ENCODE measurements at regions not wholly inside any gene's neighbourhood (a gene's known extent, or its start where the extent isn't known, plus 50 kb on each side); places are given as distances from the start of the nearest gene placed in this dataset.

DNA sequence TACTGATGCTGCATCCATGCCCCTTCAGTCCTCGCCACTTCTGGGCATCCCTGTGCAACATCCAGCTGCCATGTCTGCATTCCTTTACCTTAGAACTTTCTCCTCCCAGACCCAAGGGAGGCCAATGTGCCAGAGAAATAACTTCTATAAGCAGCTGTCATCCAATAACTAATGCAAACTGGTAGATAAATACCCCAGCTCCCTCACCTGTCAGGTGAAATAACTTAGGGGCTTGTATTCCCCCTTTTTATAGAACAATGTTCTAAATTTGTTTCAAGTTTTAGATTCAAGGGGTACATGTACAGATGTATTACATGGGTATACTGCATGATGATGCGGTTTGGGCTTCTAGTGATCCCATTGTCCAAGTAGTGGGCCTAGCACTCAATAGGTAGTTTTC is 880.1 kb downstream of the UQCRFS1 start:
- no peaks in the 10 kb centered on the region for H3K36me3 Mint-ChIP-seq
- CTCF ChIA-PET, result no interaction called here

DNA sequence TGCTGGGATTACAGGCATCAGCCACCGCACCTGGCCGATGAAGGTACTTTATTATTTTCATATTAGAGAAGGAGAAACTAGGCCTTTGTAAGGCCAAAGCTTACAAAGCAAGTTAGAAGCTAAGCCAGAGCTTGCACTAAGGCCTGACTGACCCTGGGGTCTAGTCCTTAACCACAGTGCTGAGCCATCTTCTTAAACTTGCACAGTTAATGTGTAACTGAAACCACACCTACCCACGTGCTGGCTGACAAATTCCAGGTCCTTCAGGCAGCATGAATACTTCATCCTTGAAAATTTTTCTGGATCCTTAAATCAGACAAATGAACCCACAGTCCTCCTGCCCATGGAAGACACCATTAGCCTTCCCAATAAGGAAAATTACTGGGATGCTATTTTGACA is 880.6 kb downstream of the UQCRFS1 start:
- Mint-ChIP-seq H3K27ac (no peak overlapping the region), H3K9me3 (peaks cover 16% of the 10 kb centered on the region), H3K4me1 (no peaks in the 10 kb centered on the region)

More for the DNA sequence above, 880.1 kb downstream of the UQCRFS1 start:
- no peaks in the 10 kb centered on the region for H3K27me3 Mint-ChIP-seq
- DNase-seq, result no peak
- H3K9me3 Mint-ChIP-seq, result peaks cover 22% of the 10 kb centered on the region
- no peaks in the 10 kb centered on the region for H3K4me1 Mint-ChIP-seq
- H3K27ac Mint-ChIP-seq, result no peak overlapping the region
- H3K4me3 Mint-ChIP-seq, result no peak overlapping the region

DNA sequence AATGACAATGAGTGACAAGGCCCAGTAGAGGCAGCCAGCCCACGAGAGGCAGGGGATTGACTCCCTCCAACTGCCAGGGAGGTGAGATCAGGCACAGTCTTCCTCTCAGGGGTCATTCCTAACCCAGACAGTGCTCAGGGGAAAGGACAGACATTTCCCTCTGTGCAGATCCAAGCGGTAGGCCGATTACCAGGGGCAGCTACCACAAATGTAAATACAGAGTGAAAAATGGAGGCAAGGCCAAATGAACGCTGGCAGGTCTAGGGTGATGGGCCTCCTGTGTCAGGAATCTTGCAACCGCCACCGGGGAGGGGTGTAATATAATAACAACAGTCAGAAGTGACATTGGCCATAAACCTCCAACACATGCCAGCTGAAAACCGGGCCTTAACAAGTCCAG is 881.4 kb downstream of the UQCRFS1 start:
- CTCF ChIA-PET, result no interaction called here
- Mint-ChIP-seq H3K4me1 (no peaks in the 10 kb centered on the region), H3K27ac (no peak overlapping the region), H3K27me3 (no peaks in the 10 kb centered on the region), H3K9me3 (peaks cover 14% of the 10 kb centered on the region), H3K4me3 (no peak overlapping the region), H3K36me3 (no peaks in the 10 kb centered on the region)
- DNase-seq, result no peak

More for the DNA sequence above, 880.6 kb downstream of the UQCRFS1 start:
- Mint-ChIP-seq H3K4me3 (no peak overlapping the region), H3K27me3 (no peaks in the 10 kb centered on the region), H3K36me3 (no peaks in the 10 kb centered on the region)
- CTCF ChIA-PET, result no interaction called here
- no peak for DNase-seq

DNA sequence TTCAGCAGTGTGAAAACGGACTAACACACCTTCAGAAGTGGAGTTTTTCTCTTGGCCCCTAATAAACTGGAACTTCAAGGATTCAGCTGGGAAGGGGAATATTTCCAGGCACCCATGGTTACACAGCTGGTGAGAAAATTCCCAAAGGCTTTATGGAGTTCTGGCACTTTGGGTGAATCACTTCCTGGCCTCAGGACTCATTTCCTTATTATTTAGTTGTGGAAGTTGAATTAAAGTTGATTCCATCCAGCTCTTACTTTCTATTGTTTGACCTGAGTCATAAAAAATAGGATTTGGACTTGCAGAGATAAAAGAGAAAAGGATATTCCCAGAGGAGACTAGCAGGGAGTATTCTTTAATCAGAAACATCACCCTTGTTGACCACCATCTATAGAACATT is 882.1 kb downstream of the UQCRFS1 start:
- no peaks in the 10 kb centered on the region for H3K4me1 Mint-ChIP-seq
- DNase-seq, result no peak
- no peak overlapping the region for H3K27ac Mint-ChIP-seq
- peaks cover 10% of the 10 kb centered on the region for H3K9me3 Mint-ChIP-seq
- H3K36me3 Mint-ChIP-seq, result no peaks in the 10 kb centered on the region
- CTCF ChIA-PET, result no interaction called here
- H3K4me3 Mint-ChIP-seq, result no peak overlapping the region
- H3K27me3 Mint-ChIP-seq, result no peaks in the 10 kb centered on the region

DNA sequence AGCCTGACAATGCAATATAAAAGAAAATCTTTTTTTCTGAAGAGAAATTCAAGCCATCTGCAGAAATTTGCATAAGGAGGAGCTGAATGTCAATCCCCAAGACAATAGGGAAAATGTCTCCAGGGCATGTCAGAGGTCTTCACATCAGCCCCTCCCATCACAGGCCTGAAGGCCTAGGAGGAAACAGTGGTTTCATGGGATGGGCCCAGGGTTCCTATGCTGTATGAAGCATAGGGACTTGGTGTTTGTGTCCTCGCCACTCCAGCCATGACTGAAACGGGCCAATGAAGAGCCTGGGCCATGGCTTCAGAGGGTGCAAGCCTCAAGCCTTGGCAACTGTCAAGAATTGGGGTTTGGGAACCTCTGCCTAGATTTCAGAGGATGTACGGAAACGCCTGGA is 883.5 kb downstream of the UQCRFS1 start:
- no peak for DNase-seq
- no peaks in the 10 kb centered on the region for H3K27me3 Mint-ChIP-seq
- H3K36me3 Mint-ChIP-seq, result no peaks in the 10 kb centered on the region
- no peak overlapping the region for H3K27ac Mint-ChIP-seq
- H3K9me3 Mint-ChIP-seq, result peaks cover 10% of the 10 kb centered on the region
- CTCF ChIA-PET, result no interaction called here
- no peak overlapping the region for H3K4me3 Mint-ChIP-seq
- H3K4me1 Mint-ChIP-seq, result no peaks in the 10 kb centered on the region

DNA sequence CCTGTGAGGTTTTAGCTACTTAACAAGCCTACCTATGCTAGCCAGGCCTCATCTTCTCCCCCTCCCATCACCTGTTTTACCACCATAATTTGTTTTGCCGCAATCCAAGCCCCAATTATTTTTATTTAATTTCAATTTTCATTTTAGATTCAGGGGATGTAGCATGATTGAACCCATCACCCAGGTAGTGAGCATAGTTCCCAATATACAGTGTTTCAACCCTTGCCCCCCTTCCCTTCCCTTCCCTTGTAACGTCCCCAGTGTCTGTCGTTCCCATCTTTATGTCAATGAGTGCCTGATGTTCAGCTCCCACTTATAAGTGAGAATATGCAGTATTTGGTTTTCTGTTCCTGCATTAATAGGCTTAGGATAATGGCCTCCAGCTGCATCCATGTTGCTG is 885.0 kb downstream of the UQCRFS1 start:
- Mint-ChIP-seq H3K27ac (no peak overlapping the region), H3K4me3 (no peak overlapping the region), H3K4me1 (no peaks in the 10 kb centered on the region), H3K9me3 (peaks cover 6% of the 10 kb centered on the region), H3K36me3 (no peaks in the 10 kb centered on the region), H3K27me3 (no peaks in the 10 kb centered on the region)
- DNase-seq, result no peak
- CTCF ChIA-PET, result interaction anchor here (0.7 kb wide), 1 partner anchor 10 kb away, joined by 3 read pairs; no protein-coding TSS in a partner anchor

DNA sequence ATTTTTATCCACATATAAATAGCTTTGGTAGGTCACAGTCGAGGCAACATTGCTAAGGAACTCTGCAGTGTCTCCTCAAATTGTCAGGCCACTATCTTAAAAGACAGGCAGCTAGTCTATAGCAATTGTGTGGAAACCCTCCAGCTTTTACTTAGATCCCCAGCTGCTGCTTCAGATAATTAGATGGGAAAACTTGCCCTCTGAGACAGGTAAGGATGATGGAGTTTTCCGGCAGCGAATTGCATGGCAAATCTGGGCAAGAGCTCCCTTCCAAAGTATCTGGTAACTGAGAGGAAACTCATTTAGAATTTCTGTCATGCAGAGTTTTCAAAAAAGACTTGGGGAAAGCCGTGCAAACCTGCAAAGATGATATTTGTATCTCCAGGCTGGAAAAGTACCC is 886.2 kb downstream of the UQCRFS1 start:
- H3K27ac Mint-ChIP-seq, result no peak overlapping the region
- no peaks in the 10 kb centered on the region for H3K4me1 Mint-ChIP-seq
- H3K9me3 Mint-ChIP-seq, result peaks cover 6% of the 10 kb centered on the region
- H3K27me3 Mint-ChIP-seq, result no peaks in the 10 kb centered on the region
- no peak for DNase-seq
- H3K4me3 Mint-ChIP-seq, result no peak overlapping the region
- CTCF ChIA-PET, result interaction anchor here (1.0 to 1.3 kb wide), 2 partner anchors 20 to 360 kb away, joined by 3 to 5 read pairs; no protein-coding TSS in a partner anchor
- H3K36me3 Mint-ChIP-seq, result no peaks in the 10 kb centered on the region

DNA sequence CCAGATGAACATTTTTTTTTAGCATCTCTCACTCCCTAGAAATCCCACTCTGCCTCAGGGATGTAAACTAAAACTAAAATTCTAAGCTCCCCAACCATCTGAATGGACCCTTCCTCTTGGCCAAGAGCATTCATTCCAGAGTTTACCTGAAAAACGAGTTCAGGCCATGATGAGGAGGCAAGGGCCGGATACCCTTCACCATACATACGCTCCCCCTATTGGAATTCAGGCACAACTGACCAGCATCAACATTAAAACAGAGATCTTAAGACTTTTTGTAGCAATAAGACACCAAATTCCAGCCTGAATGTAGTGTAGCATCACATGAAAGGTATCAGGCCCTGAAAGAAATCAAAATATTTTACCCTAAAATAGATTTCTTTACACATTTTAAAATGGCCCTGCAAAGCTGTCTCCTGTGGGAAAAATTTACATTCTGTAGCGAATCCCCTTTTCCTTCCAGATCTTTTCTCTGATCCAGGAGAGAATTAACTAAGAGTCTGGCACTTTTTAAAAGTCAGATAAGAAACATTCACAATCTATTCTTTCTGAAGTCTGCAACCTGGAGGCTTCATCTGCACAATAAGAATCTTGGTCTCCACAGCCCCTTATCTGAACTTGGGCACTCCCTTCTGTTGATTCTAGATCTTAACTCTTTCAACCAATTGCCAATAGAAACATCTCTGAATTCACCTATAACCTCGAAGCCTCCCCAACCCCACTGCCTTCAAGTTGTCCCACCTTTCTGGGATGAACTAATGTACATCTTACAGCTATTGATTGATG is 888.5 kb downstream of the UQCRFS1 start:
- no peaks in the 10 kb centered on the region for H3K36me3 Mint-ChIP-seq
- H3K9me3 Mint-ChIP-seq, result peaks cover 6% of the 10 kb centered on the region
- CTCF ChIA-PET, result interaction anchor here (0.6 kb wide), 1 partner anchor 392 kb away, joined by 4 read pairs; no protein-coding TSS in a partner anchor
- DNase-seq, result no peak
- H3K4me3 Mint-ChIP-seq, result no peak overlapping the region
- H3K27ac Mint-ChIP-seq, result no peak overlapping the region
- H3K27me3 Mint-ChIP-seq, result no peaks in the 10 kb centered on the region
- no peaks in the 10 kb centered on the region for H3K4me1 Mint-ChIP-seq

DNA sequence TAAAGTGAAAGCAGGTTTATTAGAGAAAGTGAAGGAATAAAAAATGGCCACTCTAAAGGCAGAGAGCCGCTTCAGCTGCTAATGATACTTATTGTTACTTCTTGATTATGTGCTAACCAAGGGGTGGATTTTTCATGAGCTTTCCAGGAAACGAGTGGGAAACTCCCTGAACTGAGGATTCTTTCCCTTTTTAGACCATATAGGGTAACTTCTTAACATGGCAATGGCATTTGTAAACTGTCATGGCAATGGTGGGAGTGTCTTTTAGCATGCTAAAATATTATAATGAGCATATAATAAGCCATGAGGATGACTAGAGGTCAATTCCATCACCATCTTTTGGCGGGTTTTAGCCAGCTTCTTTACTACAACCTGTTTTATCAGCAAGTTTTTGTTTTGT is 890.0 kb downstream of the UQCRFS1 start:
- H3K9me3 Mint-ChIP-seq, result no peaks in the 10 kb centered on the region
- H3K27me3 Mint-ChIP-seq, result no peaks in the 10 kb centered on the region
- no peaks in the 10 kb centered on the region for H3K4me1 Mint-ChIP-seq
- CTCF ChIA-PET, result no interaction called here
- H3K36me3 Mint-ChIP-seq, result no peaks in the 10 kb centered on the region
- DNase-seq, result no peak
- no peak overlapping the region for H3K27ac Mint-ChIP-seq
- H3K4me3 Mint-ChIP-seq, result no peak overlapping the region

DNA sequence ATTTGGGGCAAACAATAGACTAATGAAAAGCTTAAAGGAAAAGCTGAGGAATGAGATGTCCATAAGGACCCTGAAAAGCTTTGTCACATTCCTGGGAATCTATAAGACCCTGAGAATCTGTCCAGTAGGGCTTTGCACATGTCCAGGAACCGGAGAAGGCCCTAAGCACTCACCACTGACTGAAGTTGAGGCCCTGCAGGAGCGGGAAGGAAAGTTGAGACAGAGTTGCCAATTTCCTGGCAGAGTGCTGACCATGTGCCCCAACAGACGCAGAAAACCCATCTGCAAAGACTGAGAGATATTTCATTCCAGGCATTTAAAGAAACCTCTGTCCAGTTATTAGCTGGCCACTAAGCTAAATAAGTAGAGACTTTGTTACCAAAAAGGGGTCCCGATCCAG is 890.5 kb downstream of the UQCRFS1 start:
- no peaks in the 10 kb centered on the region for H3K36me3 Mint-ChIP-seq
- CTCF ChIA-PET, result no interaction called here
- no peaks in the 10 kb centered on the region for H3K4me1 Mint-ChIP-seq
- no peaks in the 10 kb centered on the region for H3K27me3 Mint-ChIP-seq
- no peak overlapping the region for H3K27ac Mint-ChIP-seq
- no peak overlapping the region for H3K4me3 Mint-ChIP-seq
- no peaks in the 10 kb centered on the region for H3K9me3 Mint-ChIP-seq
- DNase-seq, result no peak

DNA sequence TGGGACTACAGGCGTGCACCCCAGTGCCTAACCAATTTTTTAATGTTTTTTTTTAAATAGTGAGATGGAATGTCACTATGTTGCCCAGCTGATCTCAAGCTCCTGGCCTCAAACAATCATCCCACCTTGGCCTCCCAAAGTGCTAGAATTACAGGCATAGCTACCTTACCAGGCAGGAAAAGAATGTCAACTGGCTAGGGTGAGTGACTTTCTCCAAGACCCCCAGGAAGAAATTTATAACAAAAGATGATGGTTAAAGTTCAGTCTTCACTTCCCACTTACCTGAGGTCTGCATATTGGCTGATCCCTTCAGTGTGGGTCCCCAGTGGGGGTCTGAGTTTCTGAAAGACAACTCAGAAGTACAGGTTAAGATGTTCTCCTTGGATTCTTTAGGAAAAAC is 893.0 kb downstream of the UQCRFS1 start:
- H3K36me3 Mint-ChIP-seq, result no peaks in the 10 kb centered on the region
- CTCF ChIA-PET, result no interaction called here
- no peaks in the 10 kb centered on the region for H3K27me3 Mint-ChIP-seq
- H3K9me3 Mint-ChIP-seq, result peaks cover 4% of the 10 kb centered on the region
- no peak for DNase-seq
- no peaks in the 10 kb centered on the region for H3K4me1 Mint-ChIP-seq
- H3K4me3 Mint-ChIP-seq, result no peak overlapping the region
- H3K27ac Mint-ChIP-seq, result no peak overlapping the region

DNA sequence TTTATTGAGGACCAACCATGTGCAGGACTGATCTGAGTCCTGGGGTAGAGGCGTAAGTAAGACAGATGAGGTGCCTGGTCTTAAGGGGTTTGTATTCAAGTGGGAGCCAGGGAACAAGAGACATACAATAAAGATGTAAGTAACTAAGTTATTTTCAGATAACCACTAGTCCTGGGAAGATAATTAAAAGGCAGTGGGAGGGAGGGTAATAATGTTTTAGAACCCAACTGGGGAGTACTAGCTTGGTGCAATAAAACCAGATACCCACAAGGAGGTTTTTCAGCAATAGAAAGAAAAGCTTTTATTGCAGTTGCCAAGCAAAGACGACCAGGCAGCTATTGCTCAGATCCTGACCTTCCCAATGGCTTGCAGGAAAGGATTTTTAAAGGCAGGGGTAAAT is 893.7 kb downstream of the UQCRFS1 start:
- no peaks in the 10 kb centered on the region for H3K4me1 Mint-ChIP-seq
- H3K27ac Mint-ChIP-seq, result no peak overlapping the region
- no peaks in the 10 kb centered on the region for H3K27me3 Mint-ChIP-seq
- no peak for DNase-seq
- H3K4me3 Mint-ChIP-seq, result no peak overlapping the region
- CTCF ChIA-PET, result no interaction called here
- no peaks in the 10 kb centered on the region for H3K36me3 Mint-ChIP-seq
- peaks cover 4% of the 10 kb centered on the region for H3K9me3 Mint-ChIP-seq

DNA sequence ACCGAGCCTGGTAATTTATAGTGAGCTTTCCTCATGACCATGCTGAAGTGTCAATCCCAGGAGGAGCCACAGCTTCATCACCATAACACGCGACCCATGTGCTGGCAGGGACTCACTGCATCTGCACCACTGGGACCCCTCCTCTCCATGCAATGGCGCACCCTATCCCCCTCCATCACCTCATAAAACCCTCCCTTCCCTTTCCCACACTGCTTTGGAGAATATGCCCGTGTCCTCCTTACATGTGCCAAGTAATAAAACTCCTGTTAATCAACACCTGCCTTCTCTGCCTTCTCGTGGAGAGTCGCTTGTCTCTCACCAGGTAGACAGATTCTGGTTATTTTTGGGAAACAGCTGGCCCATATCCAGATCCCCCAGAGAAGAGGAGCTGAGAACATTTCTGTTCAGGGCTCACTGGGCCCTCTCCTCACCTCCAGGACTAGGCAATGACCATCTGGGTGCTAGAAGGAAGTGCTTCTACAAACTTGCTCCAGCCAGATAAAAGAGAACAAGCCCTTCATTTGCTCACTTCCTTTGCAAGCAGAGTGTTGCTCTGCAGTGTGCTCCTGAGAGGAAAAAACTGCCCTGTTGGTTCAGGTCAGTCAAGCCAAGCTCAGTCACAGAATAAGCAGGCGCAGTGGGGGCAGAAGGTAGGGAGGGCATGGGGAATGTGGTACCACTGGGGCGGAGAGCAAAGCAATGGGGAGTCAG is 894.3 kb downstream of the UQCRFS1 start:
- CTCF ChIA-PET, result interaction anchor here (0.7 kb wide), 1 partner anchor 9 kb away, joined by 3 read pairs; no protein-coding TSS in a partner anchor
- no peaks in the 10 kb centered on the region for H3K27me3 Mint-ChIP-seq

DNA sequence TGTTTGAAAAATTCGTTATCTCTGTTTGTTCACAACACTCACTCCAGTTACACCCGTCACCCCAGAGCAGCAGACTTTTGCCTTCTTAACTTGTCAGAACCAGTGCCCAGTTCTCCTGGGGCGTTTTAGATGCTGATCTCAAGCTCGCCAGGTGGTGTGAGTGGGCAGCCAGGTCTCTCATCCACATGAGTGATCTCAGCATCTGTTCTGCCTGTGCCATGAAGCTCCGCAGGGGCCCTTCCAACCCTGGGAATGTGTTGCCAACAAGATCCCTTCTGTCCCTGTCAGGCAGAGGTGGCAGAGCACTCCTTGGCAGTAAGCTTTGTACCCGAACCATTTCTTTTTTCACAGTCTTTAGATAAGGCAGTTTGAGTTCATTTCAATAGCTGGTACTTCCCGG is 896.5 kb downstream of the UQCRFS1 start:
- H3K36me3 Mint-ChIP-seq, result no peaks in the 10 kb centered on the region
- H3K4me3 Mint-ChIP-seq, result no peak overlapping the region
- CTCF ChIA-PET, result no interaction called here
- no peak for DNase-seq
- H3K27ac Mint-ChIP-seq, result no peak overlapping the region
- H3K9me3 Mint-ChIP-seq, result peaks cover 10% of the 10 kb centered on the region
- H3K4me1 Mint-ChIP-seq, result no peaks in the 10 kb centered on the region
- no peaks in the 10 kb centered on the region for H3K27me3 Mint-ChIP-seq

More for the DNA sequence above, 894.3 kb downstream of the UQCRFS1 start:
- H3K27ac Mint-ChIP-seq, result no peak overlapping the region
- H3K4me1 Mint-ChIP-seq, result no peaks in the 10 kb centered on the region
- H3K36me3 Mint-ChIP-seq, result no peaks in the 10 kb centered on the region
- no peak overlapping the region for H3K4me3 Mint-ChIP-seq
- no peak for DNase-seq
- H3K9me3 Mint-ChIP-seq, result peaks cover 4% of the 10 kb centered on the region

DNA sequence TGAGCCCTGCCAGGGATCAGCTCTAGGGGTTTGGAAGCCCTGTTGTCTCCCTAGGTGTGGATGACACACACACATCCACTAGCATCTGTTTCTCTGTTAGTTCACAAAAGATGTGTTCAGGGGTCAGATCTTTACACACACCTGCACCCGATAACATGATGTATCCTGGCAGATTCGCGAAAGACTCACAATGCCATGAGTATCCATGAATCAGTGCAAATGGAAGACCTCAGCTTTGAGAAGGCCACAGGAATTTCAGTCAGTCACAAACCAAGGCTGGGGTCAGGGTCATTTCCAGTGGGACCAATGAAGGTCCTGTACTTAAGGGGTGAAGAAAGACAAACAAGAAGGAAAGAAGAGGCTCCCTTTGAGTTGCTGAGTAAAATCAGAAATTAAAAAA is 898.2 kb downstream of the UQCRFS1 start:
- Mint-ChIP-seq H3K36me3 (no peaks in the 10 kb centered on the region), H3K9me3 (peaks cover 13% of the 10 kb centered on the region), H3K4me1 (no peaks in the 10 kb centered on the region), H3K4me3 (no peak overlapping the region), H3K27ac (no peak overlapping the region), H3K27me3 (no peaks in the 10 kb centered on the region)
- DNase-seq, result no peak
- CTCF ChIA-PET, result no interaction called here
